ENCODE measurements at regions not wholly inside any gene's neighbourhood (a gene's known extent, or its start where the extent isn't known, plus 50 kb on each side); places are given as distances from the start of the nearest gene placed in this dataset.

DNA sequence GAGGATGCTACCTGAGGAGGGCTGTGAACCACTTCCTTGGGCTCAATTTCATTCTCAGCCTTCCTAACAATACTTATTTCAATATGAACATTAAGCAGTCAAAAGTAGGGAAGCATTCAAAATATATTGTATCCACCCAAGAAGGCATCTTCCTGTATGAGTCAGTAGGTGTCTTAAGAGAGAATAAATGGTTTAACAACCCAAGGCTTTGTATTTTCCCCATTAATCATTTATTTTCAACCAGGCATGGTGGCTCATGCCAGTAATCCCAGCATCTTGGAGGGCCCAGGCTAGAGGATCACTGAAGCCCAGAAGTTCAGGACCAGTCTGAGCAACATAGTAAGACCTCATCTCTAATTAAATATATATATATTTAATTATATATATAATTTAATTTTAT, 74.5 kb upstream of the MARCKS start:
- TF ChIP-seq CTCF (IDR thresholded peaks at IDR 0.05; ENCODE audit: low read length) (no peak), EZH2 (optimal IDR thresholded peaks at IDR 0.05; ENCODE audit: low read depth, low read length) (no peak)

Data from MM.1S (cell line).